ENCODE measurements at regions not wholly inside any gene's neighbourhood (a gene's known extent, or its start where the extent isn't known, plus 50 kb on each side); places are given as distances from the start of the nearest gene placed in this dataset.

DNA sequence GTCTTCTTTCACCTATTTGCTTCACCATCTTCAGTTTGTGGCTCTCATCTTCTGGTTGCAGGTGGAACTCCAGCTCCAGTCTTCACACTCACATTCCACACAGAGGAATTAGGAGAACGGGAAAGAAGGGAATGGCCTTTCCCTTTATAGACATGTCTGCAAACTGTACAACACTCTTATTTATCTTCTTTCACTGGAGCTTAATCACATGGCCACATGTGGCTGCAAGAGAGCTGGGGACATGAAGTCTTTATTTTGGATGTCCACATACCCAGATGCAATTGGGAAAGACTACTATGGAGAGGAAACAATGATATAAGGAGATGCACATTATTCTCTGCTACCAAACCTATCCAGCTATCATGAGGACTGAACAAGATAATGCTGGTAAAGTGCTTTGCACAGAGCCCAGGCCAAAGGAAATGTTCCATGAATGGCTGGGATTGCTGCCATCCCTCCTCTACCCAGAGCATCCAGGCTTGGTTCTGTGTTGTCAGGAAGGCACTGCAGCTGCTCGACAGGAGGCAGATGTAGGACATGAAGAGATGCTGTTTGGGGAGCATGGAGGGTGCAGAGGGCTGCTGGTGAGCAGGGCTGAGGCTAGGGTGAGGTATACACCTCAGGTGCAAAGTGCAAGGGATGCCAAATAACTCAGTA lies 183.8 kb upstream of the TBX20 start:
- DNase-seq, result no peak

DNA sequence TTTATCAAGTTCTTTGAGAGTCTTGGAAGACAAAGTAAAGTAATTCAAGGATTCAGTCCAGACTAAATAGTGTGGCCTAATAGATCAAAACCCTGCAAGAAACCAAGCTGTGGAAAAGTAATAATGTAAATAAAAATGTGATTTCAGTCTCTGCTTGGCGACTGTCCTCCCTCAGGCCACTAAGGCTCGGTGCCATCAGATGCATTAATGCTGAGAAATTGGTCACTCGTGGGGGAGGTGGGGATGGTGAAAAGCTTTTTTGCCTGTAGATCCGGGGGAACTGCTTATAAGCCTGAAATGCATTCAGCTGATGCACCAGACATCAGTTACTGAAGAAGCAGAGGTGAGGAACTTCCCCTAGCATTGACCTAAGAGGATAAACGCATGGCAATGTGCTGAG lies 182.6 kb upstream of the TBX20 start:
- DNase-seq, result no peak

DNA sequence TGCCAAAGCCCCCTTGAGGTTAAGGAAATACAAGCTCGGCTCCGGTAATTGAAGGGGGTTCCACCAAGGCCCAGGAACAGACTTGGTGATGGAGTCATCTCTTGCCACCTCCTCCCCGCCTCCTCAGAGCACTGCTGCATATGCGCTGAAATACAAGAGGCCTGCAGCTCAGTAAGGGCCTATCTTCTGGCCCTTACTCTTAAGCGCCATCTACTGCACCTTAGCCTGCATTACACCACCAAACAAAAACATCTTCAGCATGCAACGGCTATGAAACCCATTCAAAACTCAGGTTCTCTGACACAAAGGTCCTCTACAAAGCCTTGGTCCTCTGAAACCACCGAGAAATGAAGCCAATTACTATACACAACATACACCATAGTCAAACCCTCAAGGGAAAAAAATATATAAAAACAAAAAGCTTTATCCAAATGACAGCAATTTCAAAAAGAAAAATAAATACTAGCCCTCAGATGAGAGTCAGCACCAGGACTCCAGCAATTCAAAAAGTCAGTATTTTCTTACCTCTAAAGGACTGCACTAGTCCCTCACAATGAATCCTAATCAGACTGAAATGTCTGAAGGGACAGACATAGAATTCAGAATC lies 176.8 kb upstream of the TBX20 start:
- no peak for DNase-seq

DNA sequence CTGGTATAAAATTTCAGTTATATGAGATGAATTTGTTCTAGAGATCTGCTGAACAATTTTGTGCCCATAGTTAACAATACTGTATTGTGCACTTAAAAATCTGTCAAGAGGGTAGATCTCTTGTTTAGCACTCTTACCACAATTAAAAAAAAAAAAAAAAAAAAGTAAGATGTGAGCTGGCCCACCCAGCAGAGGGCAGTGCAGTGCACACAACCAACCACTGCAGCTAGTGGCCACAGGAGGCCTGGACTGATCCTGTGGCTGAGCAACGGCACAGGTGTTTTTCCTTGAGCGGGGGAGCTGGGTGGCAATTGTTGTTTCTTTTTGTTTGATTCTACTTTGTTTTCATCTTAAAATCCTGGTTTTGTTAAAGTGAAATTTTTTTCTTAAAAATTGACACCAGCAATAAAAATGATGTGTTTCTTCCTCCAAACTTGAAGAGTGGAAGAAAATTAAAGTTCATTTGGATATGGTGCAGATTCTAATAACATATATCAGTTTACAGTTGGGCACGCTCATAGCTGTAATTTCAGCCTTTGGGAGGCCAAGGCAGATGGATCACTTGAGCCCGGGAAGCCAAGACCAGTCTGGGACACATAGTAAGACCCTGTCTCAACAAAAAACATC lies 171.1 kb upstream of the TBX20 start:
- DNase-seq, result no peak

DNA sequence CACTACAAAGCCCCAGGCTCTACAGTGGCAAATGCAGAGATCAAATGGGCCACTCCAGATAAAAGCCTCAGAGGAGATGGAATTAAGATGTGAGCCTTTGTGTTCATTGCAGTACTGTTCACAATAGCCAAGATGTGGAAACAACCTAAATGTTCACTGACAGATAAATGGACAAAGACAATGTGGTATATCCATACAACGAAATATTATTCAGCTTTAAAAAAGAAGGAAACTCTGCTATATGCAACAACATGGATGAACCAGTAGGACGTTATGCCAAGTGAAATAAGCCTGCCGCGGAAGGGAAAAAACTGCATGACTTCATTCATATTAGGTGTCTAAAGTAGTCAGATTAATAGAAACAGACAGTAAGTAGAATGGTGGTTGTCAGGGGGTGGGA lies 170.5 kb upstream of the TBX20 start:
- no peak for DNase-seq

DNA sequence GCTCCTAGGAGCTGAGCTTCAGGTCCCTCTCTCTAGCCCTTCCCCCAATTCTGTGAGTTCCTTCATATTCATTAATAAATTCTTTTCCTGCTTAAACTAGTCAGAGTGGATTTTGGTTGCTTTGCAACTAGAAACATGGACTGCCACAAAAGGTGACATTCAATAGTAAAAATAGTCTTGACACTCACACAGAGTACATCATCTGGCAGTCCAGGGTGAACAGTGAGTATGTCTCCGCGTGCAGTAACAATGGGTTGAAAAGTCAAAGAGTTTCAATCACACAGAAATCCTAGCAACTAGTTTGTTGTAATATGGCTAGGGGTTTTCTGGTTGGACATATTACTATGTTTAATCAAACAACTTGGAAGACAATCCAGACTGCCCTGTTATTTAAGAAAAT lies 168.8 kb upstream of the TBX20 start:
- no peak for DNase-seq

DNA sequence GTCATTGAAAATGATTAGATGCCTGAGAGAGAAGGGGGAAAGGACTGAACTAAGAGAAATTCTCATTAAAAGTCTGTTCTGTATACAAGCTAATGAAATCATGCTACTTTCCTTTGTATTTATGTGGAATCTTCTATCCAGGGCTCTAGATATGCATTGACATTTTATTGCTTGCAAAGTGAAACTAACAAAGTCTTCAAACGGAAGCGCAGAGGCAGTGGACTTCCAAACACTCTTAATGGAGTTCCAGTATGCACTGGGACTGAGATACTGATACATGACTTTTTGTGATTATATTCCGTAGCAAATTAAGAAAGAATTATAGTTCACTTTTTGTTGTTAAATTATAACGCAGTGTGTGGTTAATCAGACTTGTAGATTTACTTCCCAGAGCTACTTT lies 166.8 kb upstream of the TBX20 start:
- no peak for DNase-seq

DNA sequence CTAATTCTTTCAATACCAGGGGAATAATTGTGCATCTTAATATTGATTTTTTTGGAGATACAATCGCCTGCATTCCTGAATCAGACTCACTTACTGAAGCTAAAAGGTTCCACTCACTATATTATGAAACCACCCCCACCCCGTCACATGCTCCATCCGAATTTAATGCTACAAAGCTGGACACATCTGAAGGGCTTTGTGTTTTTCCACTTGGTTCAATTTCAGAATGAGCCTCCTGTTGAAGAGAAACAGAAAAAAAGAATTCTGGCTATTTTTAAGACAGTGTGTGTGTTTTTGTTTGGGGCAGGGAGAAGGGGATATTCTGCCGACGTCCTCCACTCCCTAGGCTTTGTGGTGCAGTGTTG lies 165.5 kb upstream of the TBX20 start:
- DNase-seq, result no peak

DNA sequence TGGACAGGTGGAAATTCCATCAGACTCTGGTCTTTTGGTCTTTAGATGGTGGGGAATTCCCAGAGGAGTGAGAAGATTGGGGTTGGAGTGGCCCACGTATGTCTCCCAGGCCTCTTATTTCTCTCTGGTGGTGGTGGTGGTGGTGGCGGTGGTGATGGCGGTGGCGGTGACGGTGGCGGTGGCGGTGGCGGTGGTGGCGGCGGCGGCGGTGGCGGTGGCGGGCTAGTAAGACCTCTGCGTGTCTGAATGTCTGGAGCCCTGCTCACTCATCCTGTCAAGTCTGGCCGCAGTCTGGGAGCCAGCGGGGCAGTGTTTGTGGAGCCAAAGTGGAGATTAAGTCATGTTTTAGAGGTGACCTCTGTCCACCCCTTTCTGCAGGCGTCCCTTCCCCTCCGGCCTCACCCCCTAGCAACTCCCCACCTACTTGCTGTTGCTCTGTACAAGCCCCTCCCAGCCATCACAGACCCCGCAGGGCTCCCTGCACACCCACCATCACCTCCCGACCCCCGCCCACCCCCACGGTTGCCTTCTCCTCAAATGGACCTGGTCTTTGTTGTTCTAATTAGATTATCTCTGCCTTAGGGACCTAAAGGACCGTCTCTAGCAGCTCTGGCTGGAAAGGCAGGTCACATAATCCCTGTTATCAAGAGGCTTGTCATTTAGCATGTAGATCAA lies 165.0 kb upstream of the TBX20 start:
- DNase-seq, result no peak

DNA sequence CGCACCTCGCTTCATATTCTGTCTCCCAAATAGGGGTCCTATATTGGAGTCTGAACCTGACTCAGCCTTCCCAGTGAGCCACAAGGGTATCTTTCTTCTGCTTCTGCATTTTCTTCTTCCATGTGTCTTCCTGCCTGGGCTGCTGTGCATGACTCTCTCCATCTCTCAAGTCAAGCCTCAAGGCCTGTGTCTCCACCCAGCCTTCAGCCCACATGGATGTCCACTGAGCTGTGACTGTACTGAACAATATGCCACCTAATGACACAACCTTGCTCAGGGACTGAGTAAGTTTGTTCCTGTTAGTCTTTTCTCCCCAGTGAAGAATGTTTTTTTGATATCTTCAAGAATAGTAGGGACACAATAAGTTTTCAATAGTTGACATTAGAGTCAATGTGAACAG lies 162.7 kb upstream of the TBX20 start:
- no peak for DNase-seq

DNA sequence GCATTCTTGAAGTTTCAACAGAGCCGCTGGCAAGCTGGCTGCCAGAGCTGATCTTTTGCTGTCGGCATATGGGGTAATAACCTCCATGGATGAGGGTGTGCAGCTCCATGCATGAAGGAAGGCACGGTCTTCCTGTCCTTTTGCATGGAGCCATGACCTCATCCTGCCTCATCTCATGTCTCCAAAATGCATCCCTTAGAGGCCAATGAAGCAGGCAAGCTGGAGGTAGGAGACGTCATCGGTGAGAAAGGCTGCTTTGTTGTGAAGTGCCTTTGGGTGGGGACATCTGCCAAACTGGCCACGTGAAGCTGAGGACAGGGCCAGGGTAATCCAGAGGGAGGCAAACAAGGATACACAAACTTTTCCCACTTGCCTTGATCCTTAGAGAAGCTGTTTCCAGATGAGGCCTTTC lies 161.5 kb upstream of the TBX20 start:
- DNase-seq, result no peak

DNA sequence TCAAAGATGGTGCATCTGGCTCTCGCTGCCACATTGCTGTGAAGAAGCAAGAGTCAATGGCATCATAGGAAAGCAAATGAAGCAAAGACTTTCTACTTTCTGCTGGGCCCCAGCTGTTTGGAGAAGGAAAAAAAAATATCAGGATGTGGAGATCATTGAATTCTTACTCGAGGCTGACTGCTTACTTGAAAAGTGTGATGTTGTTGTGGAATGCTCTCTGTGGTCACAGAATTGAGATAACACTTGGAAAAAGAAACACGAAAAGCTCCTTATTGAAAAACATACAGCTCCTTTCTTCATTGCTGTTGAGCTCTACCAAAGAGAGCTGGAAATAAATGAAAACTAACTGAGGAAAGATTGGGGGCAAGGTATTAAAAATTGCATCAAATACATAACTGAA lies 157.4 kb upstream of the TBX20 start:
- no peak for DNase-seq

DNA sequence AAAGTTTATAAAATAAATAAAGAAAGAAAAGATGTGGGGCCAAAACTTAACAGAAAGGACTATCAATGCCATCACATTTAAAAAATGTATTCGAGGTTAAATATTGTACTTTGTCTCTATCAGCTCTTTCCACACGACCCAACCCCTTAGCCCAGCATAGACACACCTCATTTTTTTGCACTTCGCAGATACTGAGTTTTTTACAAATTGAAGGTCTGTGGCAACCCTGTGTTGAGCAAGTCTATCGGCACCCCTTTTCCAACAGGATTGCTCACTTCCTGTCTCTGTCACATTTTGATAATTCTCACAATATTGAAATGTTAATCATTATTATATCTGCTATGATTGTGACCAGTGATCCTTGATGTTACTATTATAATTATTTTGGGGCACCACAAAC lies 151.6 kb upstream of the TBX20 start:
- no peak for DNase-seq

DNA sequence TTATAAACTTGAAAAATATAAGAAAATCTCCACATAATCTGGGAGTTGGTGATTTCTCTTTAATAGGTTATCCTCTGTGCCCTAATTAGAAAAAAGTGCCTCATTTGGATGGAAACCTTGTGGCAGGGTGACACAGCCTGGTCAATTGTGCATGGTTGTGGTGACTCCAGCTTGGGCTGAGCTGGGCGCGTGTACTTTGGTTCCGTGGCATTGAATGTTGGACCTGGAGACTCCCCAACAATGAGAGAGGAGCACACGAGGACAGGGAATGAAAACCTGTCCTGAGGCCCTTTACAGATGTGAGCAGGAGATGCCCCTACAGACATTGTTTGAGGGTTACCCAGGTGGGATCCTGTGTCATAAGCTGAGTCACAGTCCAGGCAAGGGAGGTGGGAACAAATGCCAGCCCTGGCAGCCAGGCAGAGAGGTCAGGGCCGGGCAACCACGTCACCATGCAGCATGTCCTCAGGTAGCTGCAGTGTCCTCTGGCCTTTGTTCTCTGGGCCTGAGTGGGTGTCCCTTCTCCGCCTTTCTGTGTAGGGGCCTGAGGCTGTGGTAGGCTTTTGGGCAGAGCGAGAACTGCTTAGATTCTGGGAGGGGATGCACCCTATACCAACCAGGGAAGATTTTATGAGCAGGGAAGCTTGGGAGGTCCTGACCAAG lies 147.4 kb upstream of the TBX20 start:
- no peak for DNase-seq

DNA sequence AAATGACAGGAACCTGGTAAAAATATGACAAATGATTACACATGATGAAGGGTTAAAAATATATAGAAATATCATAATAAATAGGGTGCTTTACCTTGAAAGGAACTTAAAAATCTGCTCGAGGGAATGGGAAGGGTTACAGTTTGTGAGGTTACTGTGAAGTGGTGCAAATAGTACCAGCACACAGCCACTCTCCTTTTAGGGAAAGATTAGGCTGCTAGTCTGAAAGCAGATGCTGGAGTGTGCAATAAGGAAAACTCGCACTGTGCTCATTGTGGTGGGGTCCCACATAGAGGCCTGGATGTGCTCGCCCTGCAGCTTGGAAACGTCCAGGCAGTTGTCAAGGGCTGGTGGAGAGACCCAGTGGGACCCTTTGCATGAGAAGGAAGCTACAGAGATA lies 145.9 kb upstream of the TBX20 start:
- DNase-seq, result no peak

DNA sequence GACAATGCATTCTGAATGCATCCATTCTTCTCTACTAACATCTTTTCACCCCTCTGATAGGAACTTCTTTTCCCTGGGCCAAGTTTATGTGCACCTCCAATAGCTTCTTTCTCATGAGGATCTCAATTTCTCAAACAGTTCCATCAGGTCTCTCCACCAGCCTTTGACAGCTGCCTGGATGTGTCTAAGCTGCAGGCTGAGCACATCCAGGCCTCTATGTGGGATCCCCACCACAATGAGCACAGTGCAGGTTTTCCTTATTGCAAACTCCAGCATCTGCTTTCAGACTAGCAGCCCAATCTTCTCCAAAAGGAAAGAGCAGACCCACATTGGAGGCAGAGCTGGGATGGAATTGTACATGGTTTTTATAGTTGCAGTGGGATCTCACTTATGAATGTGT lies 145.3 kb upstream of the TBX20 start:
- no peak for DNase-seq

DNA sequence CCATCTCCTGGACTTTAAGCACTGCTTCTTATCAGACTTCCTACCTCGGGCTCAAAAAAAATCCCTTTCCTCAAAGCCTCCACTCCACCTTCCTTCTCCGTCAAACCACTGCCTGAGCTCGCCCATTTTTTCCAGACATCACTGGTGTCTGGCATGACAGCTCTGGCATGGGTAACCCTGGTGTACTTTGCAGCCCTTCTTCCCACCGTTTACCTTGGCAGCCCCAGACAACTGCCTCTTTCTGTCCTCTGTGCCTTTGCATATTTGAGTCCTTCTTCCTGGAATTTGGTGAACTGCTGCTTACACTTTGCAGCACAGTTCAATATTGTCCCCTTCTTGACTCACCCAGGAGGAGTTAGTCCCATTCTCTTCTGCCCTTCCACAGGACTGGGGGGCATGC lies 144.6 kb upstream of the TBX20 start:
- DNase-seq, result no peak

DNA sequence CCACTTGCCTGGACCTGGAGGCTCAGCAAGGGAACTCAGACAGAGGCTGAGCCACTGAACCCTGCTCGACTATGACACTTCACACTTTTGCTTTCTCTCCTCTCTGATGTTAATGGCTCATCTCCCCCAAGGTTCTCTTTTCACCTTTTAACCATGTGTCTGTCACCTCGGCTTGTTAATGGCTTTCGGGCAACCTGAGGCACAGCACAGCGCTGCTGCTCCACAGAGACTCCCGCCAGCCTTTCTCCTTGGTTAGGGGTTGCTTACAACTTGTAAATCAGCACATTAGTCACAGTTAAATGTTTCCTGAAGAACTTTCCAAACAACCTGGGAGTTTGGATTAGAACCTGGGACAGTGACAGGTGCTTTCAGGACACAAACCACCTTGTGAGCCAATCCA lies 136.2 kb upstream of the TBX20 start:
- no peak for DNase-seq

DNA sequence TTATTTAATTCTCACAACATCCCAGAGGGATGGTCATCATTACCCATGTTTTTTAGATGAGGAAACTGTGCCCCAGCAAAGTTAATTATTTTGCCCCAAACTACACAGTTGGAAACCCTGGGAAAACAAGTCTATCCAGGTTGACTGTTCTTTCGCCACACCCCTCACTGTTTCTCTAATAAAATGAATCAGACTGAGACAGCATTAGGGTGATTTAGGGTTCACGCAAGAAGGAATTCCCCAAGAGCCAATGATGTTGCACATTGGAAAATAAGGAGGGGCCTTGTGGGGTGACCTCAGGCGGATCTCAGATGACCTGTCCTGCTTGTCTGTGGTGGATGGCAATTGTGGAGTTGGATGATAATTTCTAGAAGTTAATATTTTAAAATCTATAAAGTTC lies 135.7 kb upstream of the TBX20 start:
- DNase-seq, result no peak

DNA sequence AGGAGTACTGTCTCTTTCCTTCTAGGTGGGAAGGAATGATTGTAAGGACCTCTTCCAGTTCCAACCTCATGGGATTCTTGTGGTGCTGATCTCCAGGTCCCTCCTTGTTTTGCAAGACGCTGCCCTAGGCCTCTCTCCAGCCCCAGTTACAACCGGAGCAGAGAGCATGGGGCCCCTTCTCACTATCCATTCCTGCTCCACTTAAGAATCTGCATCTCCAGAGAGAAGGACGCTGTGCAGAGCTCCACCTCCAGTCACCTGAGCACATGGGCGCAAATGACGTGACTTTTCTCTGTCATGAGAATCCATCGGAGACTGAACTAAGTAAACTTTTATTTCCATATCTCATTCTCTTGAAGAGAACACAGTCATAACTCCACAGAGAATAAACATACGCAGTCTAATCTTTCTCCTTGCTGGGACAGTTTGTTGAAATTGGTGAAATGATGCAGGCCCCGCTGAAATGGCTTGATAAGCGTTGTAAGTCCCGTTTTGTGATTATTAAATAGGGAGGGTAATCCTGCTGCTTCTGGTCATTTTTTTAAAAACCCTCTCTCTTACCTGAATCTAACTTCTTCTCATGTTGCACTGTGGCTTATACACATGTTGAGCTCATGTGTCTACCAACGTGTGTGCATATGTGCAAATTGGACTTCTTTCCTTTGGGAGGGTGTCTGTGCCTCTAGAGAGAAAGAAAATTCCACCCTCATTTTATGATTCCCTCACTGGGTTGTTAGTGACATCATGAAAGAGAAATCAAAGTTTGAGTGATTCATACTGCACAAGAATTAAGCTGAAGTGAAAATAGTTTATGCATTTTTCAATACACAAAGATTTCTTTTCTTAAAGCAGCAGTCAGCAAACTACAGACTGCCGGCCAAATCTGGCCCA lies 133.2 kb upstream of the TBX20 start:
- no peak for DNase-seq

DNA sequence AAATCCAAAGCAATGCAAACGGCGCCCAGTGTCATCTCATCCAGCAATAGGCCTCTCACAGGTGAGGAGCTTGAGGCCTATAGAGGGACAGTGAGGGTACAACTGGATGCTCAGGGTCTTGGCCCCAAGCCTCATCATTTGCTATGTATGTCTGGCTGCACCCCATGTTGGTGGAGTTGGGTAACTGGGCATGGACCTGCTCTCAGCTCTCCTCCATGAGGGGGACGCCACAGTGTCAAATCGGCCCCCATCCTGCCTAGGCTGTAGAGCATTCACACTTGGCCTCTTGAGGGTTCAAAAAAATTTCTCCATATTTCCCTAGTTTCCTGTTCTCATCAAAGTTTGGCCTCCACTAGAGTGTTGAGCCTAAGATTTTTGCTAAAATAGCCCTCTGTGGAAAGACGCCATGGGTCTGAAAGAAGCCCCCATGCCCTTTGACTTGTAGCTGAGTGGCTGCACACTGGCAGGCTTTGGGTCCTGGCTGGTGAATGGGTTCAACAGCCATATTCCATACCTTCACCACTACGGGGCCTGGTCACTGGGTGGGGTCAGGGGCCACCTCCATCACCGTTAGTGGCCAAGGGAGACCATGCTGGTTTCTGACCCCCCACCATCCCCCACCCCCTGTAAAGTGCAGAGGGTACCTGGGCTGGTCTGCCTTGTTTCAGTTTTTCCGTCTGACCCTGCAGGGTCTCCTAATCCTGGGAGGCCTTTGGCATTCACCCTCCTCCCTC lies 132.3 kb upstream of the TBX20 start:
- DNase-seq, result no peak

All from GDM1 (cell line).